Suppressor macrophage treated with lipopolysaccharide for 4 hours (primary cell): ENCODE measurements at regions not wholly inside any gene's neighbourhood (a gene's known extent, or its start where the extent isn't known, plus 50 kb on each side); places are given as distances from the start of the nearest gene placed in this dataset.
A peak's percentile ranks its signal among the peaks of the same experiment; 100 is the strongest.

ENCODE experiments used
- DNase-seq: peaks from one replicate; pipeline ENCODE4 v3.0.0-alpha.2; 2020

DNA sequence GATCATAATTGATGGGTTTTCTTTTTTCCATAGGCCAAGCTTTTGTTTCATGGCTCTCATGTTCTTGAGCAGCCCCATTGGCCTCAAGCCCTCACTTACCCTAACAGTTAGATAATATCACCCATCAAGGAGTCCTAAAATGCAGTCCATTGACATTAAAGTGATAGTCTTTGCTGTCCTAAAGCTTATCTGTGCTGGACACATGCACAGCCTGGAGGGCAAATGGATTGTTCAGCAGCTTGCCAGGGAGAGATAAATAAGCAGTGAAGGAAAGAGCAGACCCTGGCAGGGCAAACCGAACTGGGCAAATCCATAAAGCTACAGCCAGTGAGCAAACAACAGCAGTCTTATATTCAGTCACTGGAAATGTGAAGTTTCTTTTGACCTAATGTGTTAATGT, 199.6 kb upstream of the MID1 start:
- no peak for DNase-seq

DNA sequence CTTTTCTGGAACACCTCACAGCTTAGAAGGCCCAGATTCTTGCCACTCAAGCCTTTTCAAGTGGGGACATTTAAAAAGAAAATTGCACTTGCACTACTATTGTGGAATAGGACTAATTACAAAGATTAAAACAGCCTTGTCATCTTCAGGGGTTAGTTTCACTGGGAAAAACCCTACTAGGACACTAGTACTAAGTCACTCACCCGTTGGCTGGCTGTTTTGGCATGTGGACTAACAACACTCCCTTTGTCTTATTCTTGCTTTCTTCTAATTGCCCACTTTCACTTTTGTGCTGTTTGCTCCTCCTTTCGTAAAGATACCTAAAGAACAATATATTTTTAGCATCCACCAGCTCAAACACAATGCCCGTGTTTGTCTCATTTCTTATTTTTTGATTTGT, 200.9 kb upstream of the MID1 start:
- no peak for DNase-seq

DNA sequence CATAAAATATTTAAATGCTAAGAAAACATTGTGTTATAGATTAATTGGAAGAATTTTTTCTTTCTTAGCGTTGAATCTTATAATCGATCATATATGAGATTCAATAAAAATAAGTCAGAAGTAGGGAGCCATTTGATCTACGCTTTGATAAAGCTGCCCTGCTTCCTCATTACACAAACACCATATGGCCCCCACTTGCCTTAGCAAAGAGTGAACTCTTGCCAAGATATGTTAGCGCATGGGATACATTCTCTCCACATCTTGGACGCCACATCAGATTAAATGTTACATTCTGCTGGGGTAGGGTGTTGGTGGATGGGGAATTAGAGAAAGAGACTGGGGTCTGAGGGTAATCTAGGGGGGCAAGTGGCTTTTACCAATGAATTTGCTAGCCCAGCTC, 207.7 kb upstream of the MID1 start:
- no peak for DNase-seq

DNA sequence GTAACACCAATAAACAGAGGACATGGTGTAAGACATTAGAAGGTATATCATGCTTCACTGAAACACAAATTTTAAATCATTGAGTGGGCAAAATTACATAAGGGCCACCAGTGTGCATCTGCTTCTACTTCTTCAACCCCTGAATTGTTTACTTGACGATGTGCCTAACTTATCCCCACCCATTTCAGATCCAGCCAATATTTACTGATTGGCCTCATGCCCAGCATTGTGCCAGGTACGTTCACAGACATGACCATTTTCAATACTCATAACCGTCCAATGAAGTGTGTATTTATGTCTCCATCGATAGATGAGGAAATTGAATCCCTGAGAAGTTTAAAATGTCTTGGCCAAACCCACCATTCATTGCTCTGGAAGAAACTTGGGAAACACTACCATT, 208.3 kb upstream of the MID1 start:
- DNase-seq: no peak

DNA sequence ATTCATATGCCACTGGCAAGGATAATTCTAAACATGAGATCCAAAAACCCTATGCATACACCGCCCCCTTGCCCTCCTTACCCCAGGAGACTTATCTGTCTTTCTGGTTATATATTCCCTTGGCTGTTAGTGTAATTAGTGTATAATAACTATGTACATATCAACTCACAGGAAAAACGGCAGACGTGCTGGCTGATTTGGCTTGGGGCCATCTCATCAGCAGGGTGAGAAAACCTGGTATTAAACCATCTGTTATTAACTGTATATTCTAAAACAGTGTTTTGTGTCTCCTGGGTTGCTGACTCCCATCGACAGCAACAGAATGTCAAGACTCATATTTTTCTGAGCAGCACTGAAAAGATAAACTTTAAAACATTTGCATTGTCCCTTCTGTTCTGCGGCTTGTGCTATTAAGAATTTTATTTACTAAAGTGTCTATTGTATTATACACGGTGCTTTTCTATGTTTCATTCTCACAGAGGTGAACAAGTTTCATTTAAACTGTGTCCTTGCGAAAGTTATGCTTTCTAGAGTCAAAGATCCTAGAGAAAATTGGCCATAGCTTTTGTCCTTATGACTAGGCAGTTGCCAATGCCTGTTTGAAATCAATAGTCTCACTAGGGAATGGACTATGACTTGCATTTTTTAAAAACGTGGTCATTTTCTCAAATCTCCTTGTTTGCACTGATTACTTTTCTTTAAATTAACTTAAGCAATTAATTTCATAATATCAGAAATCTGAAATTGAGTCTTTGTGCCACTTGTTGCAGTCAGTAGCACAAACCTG, 211.5 kb upstream of the MID1 start:
- DNase-seq: no peak

DNA sequence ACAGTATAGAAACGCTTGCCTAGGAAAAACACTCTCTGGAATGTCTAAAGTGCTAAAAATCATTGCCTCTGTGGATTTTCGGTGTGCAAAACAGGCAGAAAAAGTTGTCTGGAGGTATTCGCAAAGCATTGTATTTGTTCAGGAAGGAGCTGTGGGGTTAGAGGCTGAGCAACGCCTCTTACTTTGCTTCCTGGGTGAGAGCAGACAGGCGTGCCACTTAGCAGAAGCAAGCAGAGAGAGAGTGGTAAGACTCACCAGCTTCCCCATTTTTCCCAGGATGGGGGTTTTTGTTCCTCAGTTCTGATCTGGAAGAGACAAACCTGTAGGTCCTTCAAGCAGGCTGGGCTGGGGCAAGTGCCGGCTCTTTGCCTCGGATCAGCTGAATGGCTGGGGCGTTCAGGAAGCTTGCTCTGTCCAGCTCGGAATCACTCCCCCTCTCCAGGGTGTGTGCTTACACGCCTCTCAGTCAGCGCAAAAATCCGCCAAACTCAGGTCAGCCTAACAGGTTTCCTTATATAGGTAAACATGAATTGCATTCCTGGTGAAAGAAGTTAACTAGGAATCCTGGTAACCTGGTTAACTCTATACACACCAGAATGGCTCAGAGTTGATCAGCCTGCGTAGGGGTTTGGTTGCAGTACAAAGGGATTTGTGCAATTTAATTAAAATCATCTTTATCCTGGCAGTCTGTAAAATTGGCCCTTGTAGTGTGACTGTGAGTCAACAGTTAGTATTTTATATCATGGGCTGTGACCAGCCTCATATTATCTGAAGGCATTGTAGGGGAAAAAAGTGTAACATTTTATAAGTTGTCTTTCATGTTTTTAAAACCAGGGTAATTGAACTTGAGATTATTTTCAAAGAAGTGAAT, 213.1 kb upstream of the MID1 start:
- DNase-seq: peak; percentile 1

DNA sequence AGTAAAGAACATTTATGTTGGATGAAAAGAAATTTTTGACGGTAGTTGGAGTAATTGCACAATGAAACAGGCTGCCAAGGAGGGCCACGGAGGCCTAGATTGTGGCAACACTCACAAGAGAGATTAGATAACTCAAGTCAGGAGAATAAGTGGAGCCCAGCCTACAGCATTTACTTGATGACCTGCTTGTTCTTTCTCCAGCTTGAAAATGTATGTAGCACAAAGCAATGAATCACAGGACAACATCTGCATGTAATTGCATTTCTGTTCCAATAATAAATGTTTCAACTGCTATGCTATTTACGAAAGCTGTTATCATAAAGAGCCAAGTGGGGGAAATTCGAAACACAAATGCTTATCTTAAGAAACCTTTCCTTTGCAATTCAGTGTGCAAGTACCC, 221.2 kb upstream of the MID1 start:
- no peak for DNase-seq

DNA sequence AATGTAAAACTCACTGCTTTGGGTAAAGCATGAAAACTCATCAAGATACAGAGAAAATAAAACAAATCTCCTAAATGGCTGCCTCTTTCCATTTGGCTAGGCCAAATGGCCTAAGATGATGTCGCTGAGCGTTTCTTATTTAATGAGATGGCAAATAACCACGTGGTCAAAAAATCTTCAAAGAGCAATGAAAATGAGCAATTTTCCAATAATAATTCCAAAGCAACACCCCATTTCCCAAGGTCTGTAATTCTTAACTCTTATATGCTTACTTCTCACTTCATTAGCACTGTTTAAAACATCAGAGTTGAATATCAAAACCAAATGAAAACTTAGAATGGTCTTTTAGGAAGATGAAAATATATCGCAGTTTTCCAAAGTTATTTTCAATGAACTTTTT, 222.3 kb upstream of the MID1 start:
- no peak for DNase-seq

DNA sequence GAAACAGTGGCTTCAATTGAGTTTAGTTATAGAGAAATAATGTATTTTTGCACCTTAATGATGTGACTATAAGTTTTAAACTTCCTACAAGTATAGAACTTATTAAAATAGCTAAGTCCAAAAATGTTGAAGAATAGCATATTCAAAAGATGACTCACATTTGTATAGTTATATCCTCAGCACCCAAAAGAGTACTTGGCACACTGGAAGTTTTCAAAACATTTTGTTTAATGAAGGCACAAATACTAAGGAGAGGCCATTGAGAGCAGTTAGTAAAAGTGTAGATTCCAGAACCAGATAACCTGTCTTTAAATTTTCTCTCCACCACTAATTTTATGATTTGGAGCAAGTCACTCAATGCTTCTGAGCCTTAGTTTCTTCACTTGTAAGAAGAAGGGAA, 226.9 kb upstream of the MID1 start:
- no peak for DNase-seq

DNA sequence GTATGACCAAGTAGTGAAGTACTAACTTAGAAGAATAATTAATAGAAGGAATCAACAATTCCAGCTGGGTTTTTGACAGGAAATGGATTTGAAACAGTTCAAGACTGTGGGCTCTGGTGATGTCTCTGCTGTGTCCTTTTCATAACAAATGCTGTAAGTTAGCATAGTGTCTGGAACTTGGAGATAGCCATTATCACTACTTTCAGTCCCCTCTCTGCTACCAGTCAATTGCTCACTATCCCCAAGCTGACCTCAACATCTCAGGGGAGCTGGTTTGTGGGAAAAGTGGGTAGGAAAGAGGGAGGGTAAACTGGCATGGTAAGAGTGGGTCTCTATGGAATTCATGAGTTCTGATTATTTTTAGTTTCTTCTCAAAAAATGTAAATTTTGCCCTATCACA, 231.4 kb upstream of the MID1 start:
- no peak for DNase-seq

DNA sequence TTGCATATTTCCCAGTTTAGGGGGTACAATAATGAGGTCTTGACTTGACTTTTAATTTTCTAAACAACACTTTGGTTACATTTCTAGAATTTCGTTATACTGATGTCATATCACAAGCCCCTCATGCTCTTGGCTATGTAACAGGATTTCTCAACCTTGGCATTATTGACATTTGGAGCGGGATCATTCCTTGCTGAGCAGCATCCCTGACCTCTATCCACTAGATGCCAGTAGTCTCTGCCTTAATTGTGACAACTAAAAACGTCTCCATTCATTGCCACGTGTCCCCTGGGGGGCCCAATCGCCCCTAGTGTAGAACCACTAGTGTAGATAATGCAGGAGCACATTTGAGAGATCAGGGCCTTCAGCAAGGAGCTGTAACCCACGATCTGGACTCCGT, 234.2 kb upstream of the MID1 start:
- DNase-seq: no peak

DNA sequence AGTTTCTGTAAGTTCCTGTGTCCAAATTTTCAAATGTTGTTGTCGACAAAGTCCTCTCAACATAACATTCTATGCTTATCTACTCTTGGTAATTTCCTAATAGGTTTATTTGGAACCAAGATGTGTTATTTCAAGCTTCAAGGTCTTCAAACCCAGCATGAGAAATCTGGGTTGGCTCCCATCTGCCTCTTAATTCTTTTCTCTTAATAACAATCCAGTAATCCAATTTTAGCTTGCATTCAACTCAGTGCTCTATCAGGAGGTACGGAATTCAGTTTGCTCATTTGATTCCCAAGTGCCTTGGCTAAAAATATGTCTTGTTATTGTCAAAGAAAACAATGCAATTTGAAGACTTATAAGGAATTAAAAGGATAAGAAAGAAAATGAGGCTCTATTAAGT, 235.5 kb upstream of the MID1 start:
- DNase-seq: no peak

DNA sequence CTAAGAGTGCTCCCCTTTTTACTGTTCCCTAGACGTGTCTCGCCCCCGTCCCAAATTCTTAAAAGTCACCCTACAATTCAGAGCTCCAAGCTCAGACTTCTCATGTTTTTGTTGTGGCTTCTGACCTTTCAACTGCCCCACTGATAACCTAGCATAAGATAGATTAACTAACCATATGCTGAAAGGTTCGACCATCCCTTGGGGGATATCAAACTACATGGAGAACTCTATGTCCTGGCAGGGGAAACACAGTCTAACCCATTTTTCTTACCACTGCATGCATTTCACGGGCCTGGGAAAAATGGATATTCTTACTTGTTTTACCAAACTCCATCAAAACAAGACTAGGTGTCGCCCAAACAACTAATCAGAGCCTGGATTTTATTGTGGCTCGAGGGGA, 236.4 kb upstream of the MID1 start:
- DNase-seq: no peak

DNA sequence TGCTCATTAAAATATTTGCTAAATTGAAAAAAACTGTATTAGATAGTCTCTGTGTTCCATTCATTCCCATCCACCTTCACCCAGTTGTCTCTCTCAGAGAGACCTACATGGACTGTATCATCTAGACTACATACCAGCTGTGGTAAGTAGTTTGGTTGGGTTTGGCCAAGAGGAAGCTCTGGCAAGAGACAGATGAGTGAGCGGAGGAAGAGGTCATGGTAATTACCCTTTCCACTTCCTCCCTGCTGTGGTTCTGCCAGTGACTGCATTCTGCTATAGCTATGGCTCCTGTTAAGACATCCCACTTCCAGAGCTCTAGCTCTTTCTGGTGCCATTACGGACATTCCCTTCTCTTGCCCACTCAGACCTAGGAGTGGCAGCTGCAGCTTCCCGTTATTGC, 239.0 kb upstream of the MID1 start:
- DNase-seq: no peak

DNA sequence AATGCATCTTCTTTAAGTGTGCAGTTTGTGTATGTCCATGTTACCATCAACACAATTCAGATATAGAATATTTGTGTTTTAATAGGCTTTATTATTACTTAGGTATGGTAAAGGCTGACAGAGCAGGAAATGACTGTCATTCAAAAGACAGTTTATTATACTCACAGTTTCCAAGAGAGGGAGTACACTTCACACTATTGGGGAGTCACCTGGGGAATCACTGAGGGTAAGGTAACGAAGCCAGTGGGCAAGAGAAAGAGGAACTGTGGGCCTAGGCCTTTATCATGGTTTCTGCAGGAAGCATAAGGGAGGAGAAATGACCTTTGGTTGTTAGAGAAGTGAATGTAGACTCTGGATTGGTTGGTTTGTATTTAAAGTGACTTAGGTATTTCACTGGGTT, 235.1 kb upstream of the HCCS start:
- no peak for DNase-seq

DNA sequence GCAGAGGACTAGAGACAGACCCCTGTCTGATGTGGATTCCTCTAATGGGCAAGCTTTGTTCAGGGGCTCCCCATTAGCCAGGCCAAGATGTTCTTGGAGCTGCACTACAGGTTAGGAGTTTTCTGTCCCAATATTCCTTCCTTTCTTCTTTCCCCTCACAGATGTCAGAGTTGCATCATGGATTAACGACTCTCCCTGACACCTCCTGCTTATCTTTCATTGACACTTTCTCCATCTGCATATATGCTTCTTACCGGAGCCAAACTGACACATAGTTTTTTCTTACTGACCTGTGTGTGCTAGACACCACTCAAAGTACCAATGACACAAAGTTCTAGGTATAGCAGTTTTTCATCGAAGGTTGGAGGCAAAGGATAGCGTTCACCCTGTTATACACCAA, 228.6 kb upstream of the HCCS start:
- no peak for DNase-seq

DNA sequence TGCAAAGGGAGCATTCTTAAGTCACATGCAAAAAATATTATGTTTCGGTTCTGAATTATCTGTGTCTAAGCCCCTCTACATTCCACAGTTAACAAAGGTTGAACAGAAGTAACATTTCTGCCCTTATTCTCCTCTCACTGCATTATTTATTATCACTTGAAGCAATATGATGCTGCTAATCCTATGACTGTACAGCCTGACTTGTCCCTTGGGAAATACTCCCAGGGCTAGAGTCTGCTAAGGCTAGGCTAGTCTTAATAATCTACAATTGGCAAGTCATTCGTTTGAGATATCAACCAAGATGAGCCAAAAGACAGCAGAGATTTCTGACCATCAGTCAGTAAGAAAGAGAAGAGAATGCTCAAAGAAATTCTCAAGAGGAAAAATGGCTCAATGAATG, 226.9 kb upstream of the HCCS start:
- DNase-seq: no peak

DNA sequence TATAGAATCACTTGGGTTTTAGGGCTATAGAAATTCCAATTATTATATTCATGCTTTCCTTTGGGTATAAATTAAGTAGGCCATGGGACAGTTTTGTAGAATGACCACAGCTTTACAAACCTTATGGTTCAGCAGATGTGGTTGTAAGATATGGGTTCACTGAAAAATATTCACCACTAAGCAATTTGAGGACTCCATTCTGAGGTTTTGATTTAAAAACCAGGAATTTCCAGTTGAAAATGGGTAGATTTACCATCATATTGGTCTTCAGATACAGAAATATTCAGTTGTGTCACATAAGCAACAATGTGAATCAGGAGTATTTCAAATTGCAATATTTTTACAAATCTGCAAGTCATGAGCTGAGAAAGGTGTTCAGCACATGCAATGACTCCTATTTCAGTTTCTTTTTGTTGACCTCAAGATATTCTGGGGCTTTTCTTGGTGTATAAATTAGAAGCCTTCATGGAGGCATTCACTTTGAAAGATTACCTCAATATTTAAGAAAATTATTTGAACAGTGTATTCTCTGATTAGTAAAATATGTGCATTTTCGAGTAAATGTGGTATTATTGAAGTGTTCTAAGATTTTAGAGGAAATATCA, 218.4 kb upstream of the HCCS start:
- DNase-seq: no peak

DNA sequence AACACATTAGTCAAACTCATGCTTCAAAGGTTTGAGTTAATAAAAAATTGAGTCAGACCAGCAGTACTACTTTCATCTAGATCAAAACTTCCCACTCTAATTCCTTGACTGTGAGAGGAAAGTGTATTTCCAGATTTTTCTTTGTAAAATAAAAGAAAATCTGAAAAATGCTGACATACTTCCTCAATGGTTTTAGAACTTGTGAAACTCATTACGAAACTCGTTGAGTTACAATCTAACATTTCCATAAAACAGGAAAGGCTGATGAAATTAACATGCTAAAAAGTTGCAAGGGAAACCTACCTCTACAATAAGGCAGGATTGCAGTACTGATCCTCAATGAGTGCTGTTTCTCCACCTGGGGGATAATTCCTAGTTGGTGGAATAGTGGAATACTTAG, 217.8 kb upstream of the HCCS start:
- peak; percentile 24 for DNase-seq

DNA sequence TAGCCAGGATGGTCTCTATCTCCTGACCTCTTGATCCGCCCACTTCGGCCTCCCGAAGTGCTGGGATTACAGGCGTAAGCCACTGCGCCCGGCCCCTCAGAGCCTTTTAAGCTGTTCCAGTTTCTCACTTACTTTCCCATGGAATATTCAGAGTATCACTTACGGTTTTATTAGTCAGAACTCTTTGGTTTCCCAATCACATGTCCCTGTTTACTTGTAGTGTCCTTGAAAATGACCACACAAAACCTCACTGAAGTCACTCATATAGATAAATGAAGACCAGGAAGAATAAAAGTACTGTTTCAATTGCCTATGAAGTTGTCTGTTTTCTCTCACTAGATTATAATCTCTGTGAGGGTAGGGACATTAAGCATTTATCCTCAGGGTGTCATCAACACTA, 217.2 kb upstream of the HCCS start:
- DNase-seq: no peak

DNA sequence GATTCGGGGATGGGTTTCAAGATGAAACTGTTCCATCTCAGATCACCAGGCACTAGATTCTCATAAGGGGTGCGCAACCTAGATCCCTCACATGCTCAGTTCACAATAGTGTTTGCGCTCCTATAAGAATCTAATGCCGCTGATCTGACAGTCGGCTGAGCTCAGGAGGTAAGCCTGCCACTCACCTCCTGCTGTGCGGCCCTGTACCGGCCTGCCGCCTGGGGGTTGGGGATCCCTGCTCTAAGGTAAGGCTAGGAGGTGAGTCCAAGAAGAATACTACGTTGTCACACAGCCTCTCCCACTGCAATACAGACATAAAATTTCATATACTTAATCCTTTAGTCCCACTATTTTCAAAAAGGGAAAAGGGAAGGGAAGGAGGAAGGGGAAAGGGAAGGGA, 213.4 kb upstream of the HCCS start:
- no peak for DNase-seq

DNA sequence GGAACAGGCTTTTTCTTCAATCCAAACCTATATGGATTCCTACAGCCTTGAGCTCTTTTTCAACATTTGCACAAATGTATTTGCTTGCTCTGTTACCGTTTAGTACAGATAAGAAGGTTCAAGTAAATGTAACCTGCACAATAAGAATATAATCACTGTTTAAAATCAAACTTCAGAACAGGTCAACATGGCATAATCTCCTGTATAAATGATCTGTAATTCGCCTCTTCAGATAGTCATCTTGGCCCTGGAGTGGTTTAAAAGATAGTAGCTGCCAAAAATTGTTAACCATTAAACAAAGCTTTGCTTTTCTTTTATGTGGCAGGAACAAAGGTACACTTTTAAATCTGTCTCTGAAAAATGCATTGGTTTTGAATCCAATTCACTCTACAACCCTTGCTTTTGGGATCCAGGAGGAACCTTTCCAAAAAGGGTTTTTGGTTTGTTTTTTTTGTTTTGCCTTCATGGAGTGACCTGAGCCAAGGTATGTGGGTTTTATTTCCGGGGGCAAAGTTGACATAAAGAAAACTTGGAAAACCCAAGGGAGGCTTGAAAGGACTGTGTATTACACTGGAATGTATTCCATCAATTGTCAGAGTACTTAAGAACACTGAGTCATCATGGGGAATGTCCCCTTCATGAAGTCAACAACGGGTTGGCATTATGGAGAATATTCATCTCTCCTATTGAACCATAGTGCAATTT, 210.4 kb upstream of the HCCS start:
- DNase-seq: no peak

DNA sequence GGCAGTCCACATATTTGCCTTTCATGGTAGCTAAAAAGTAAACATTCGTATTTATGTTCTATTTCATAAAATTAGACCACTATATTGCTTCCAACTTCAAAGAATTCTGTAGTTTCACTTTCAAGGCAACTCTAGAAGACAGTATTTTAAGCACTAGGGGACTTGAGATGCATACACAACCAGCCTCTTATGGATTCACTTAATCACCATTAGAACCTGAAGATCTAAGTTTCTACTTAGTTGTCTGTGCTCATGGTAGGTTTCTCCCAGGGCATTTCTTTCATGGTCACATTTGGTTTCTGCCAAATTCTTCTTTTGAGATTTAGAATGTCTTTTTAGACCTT, 209.9 kb upstream of the HCCS start:
- no peak for DNase-seq

DNA sequence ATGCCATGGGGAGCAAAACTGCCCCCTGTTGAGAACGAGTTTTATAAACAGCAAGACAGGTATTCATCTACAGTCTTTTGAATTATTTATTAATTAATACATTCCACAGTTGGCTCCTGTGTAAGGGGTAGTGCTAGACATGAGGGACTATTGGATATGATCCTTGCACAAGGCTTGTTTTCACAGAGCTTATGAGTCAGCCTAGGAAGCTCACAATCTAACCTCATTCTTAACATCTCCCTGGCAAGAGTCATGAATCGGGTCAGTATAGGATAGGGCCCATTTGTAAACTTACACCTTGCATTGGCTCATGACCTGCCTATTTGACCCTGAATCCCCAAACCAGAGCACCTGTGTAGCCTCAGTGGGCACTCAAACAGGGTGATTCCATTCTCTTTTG, 209.1 kb upstream of the HCCS start:
- DNase-seq: no peak
